ENCODE measurements at regions not wholly inside any gene's neighbourhood (a gene's known extent, or its start where the extent isn't known, plus 50 kb on each side); places are given as distances from the start of the nearest gene placed in this dataset.

DNA sequence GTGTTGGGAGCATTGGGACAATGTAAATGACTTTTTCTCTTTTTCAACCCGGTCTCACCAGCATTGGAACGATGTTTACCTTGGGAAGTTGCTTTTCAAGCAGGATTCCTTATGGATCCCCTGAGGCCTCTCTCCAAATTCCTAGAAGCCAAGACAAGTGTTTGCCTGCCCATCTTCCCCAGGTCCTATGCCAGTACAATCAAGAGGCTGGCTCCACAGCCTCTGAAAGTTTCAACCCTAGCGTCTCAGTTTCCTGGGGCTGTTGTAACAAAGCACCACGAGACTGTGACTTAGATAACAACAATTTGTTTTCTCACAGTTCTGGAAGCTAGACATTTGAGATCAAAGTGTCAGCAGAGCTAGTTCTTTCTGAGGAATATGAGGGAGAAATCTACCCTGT is 347.2 kb upstream of the UMPS start:
- no peak for TF ChIP-seq POLR2A (IDR thresholded peaks at IDR 0.05)
- TF ChIP-seq, protein P1, sequence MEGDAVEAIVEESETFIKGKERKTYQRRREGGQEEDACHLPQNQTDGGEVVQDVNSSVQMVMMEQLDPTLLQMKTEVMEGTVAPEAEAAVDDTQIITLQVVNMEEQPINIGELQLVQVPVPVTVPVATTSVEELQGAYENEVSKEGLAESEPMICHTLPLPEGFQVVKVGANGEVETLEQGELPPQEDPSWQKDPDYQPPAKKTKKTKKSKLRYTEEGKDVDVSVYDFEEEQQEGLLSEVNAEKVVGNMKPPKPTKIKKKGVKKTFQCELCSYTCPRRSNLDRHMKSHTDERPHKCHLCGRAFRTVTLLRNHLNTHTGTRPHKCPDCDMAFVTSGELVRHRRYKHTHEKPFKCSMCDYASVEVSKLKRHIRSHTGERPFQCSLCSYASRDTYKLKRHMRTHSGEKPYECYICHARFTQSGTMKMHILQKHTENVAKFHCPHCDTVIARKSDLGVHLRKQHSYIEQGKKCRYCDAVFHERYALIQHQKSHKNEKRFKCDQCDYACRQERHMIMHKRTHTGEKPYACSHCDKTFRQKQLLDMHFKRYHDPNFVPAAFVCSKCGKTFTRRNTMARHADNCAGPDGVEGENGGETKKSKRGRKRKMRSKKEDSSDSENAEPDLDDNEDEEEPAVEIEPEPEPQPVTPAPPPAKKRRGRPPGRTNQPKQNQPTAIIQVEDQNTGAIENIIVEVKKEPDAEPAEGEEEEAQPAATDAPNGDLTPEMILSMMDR (IDR thresholded peaks at IDR 0.05): no peak
